CD4-positive, alpha-beta T cell treated with Interleukin-6 at 100 ng/mL for 8 hours (primary cell): ENCODE measurements at regions not wholly inside any gene's neighbourhood (a gene's known extent, or its start where the extent isn't known, plus 50 kb on each side); places are given as distances from the start of the nearest gene placed in this dataset.

Experiments
- DNase-seq: peaks from one replicate; pipeline ENCODE4 v3.0.0-alpha.2; 2020; ENCODE audit warnings: mixed read lengths, low spot score

GRCh38 chr7:15855525-15856109 is 169.1 kb upstream of the MEOX2 start:
- DNase-seq: no peak

DNA sequence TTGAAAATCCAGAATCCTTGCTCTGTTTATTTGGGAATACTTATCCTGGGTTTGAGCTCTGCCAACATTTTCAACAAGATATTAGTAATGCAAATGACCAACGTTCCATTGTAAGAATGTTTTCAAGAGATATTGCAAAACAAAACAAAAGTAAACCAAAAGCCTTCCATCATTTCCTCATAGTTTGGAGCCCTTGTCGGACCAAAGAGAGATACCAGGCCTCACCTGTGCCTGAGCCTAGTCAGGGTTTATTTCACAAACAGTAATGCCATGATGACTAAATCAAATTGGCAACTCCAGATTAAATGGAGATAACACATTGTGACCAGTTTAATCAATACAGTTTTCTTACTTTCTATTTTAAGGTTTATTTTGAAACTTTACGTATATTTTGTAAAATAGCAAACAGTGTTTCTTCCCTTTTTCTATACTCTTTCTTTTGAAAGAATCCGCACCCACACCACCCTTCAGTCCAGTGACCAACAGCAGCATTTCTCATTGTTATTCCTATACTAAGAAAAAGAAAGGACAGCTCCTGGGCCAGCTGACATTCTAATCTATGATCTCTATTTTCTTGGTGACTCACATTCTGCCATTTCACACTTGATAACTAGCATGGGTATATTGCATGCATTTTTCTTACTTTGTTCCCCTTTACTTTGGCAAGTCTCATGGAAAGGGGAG is 168.5 kb upstream of the MEOX2 start:
- no peak for DNase-seq

- no peak for DNase-seq
Observed at GRCh38 chr7:15853832-15854470, 167.5 kb upstream of the MEOX2 start.

- DNase-seq: no peak
Observed at GRCh38 chr7:15851201-15851600, 164.7 kb upstream of the MEOX2 start.

GRCh38 chr7:15848901-15849300 is 162.4 kb upstream of the MEOX2 start:
- DNase-seq: no peak

GRCh38 chr7:15848362-15848761 is 161.9 kb upstream of the MEOX2 start:
- DNase-seq: no peak

GRCh38 chr7:15845868-15846267 is 159.4 kb upstream of the MEOX2 start:
- DNase-seq: no peak

DNA sequence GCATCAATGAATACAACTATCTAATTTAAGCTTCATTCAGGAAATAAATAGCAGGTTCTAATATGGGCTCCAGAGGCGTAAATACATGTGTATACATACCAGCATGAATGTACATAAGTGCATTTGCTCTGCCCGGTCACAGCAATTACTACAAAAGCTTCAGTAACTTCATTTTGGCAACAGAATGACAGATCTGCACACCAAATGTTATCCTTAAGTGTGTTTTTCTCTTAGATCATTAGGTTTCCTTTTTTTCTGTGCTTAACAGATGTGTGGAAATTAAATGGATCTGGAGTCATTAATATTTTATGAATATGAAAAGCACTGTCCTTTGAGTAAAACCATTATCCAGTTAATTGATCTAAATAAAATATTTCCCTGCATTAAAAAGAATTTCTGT is 159.0 kb upstream of the MEOX2 start:
- no peak for DNase-seq

DNA sequence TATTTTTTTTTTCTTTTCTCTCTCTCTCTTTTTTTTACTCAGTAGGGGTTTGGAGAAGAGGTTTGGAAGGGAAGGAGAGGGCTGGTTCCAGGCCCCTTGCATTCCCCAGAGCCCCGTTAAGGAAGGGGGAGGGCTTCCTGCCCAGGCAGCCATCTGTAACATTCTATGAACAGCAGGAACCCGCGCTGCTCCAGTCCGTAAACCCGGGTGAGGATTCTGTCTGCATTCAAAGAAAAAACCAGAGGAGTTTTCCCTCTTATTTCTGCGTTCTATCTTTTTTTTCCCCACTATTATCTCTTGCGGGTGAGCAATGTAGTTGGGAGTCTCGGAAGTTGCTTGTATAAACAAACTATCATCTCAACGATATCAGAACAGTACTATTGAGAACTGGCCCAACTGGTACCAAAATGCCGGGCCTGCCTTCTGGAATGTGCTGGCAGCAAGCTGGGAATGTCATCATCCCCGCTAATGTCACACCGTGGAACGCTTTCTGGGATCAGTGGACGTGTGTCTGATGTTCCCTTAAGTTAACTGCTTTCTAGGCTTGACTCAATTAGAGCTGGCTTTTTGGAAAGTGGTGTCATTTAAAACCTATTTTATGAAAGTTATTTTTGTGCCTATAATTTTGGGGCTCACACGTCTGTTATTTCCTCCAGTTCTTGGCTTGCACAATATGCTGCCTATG is 153.1 kb upstream of the MEOX2 start:
- no peak for DNase-seq

DNA sequence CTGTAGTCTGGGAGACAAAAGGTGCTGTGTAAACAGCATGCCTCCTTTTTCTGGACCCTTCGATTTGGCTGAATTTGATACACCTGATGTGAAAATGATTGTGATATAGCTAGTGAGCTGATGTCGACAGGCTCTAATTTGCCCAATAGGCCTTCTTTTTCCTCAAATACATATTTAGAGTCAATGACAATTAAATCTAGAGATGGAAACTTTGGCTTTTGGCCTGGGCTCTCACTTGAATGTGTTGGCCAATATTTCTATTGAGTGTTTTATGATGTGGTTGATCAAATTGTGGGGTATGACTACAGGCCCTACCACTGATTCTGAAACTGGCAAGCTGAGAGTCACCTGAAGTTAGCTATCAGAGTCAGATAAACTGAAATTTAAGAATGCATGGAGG is 151.8 kb upstream of the MEOX2 start:
- no peak for DNase-seq

DNA sequence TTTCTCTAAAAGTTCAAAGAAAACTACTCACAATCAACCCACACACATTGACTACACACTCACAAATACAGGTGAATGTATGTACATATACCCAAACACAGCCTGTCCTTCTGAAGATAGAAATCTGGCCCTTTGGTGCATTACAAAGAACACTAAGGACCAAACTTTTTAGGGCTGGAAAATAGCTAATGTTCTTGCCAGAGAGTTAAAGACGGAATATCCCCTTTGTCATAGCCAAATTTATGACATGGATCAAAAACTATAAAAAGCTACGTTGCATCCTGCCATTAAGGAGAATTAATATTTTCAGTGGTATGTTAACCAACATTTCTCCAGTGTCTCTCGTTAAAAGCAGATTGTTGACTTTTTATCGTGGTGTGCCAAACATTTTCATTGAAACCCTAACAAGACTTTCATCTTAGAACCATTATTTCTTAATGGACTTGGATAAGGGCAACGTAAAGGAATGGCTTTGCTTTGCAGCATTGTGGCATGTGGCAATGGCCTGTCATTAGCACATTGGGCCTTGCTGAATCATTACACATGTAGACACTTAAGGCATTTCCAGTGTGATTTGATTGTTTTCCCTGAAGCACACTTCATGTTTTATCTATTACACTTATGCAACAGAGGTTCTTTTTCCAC is 150.9 kb upstream of the MEOX2 start:
- no peak for DNase-seq

GRCh38 chr7:15836651-15837050 is 150.2 kb upstream of the MEOX2 start:
- no peak for DNase-seq

- DNase-seq: no peak
Observed at GRCh38 chr7:15836041-15836440, 149.6 kb upstream of the MEOX2 start.

GRCh38 chr7:15834446-15834845 is 148.0 kb upstream of the MEOX2 start:
- no peak for DNase-seq

- DNase-seq: no peak
Observed at GRCh38 chr7:15832996-15833395, 146.5 kb upstream of the MEOX2 start.

DNA sequence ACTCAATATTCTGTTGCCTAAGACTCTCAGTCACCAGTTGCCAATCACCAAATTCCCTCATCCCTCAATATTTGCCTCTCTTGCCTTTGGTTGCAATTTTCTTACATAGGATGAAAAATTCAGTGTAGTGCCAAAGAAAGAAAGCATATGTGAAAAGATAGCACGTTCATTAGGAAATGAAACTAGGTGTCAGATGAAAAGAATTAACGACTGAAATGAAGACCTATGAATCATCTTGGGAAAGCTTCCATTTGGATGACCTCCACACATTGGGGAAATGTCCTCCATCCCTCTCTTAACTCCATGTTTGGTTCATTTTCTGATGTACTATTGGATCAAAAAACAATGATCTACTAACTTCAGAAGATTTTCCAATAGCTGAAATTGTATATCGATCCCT is 145.1 kb upstream of the MEOX2 start:
- DNase-seq: no peak

- no peak for DNase-seq
Observed at GRCh38 chr7:15829691-15830090, 143.2 kb upstream of the MEOX2 start.

- DNase-seq: no peak
Observed at GRCh38 chr7:15828881-15829280, 142.4 kb upstream of the MEOX2 start.

DNA sequence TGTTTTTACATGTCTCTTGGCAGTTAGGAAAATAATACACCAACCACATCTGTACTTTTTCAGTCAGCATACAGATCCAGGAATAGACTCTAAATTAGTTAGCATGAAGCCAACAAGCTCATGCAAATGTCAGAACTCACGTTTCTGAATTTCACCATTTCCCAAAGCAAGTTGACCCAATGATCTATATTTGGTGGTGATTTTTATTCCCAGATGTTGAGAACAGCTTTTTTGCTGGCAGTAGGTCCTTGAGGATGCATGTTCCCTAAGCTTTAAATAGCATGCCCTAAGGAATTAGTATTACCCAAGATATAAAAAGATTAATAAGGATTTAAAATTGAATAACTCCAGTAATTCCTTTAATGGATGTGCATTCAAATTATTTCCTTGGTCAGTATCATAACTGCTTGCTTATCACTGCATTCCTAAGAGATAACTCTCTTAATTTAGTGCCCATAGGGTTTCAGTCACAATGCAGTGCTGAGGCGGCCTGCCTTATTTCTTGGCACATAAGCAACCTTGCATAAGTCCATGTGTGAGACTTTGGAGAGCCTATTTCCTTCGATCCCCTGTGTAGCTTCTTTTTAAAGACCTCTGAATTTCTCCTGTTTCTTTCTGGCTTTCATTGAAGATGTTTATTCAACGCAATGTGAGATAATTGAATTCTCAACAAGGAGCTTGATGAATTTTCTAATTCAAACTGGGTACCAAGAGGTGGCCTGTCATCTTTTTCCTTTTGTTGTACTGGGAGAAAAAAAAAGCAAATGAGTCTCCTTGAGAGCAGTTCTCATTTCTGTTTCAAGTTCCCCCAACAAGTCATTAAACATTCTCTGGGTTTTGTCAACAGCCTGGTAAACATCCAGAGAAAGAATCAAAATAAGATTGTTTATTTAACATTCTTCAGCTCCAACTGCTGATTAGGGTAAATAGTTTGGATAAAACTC is 135.3 kb upstream of the MEOX2 start:
- DNase-seq: no peak

DNA sequence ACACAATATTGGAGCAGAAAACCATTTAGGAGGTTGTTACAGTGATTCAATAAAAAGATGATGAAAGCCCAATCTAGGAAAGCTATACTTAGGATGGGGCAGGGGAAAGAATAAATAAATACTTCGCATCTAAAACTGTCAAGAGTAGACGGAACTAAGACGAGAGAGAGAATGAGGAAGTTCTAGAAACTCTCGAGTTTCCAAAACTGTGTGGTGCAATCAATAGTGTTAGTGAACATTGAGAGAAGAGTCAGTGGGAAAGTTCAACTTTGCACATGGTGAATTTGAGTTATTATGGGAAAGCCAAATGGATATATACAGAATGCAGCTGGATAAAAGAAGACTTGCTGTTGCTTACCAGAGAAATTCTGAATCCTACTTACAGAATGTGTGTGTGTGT is 133.8 kb upstream of the MEOX2 start:
- DNase-seq: no peak

DNA sequence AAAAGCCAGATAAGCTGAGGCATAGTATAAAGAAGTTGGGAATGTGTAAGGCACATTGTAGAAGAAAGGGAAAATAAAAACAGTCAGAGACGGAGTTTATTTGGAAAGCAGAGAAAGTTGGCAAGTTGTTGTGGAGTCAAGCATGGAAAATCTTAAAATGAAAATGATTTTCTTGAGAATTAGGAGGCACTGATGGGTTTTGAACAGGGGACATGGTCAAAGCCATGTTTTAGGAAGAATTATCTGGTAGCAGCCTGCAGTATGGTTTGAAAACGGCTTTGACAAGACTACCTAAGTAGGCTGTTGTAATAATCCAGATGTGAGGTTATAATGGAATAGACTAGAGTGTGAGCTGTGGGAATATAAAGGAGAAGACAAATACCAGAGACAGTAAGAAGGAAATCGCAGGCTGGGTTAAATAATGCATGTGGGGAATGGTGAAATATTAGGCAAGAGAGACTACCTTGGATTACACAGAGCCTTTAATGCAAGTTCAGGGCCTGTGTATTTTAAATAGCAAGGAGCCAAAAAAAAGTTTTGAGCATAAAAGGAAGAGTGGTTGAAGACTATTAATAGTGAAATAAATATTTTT is 130.4 kb upstream of the MEOX2 start:
- DNase-seq: no peak
